HG03196 (cell line): ENCODE measurements at regions not wholly inside any gene's neighbourhood (a gene's known extent, or its start where the extent isn't known, plus 50 kb on each side); places are given as distances from the start of the nearest gene placed in this dataset.
"Not testable (repeated sequence)": the region's sequence is repeated elsewhere in the genome, so short reads cannot be mapped to it uniquely, and the experiment has no call there.

Experiments used
- ATAC-seq: cut with Tn5 transposase; IDR thresholded peaks from one replicate; pipeline ENCODE4 v1.9.1; 2021; ENCODE audit not compliant: unreplicated experiment

DNA sequence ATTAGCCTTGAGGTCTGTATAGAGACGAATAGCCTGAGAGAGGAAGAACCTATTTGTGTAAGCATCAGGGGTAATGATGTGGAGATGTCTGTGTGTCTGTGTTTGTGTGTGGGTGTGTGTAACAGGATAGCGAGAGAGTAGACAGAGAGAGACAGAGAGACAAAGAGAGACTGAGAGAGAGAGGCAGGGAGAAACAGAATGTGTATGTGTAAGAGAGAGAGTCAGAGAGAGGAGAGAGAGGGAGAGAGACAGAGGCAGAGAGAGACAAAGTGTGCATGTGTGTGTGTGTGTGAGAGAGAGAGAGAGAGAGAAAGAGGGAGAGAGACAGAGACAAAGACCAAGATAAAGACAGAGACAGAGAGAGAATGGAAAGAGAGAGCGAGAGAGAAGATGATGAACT is 396.1 kb downstream of the PAX1 start:
- no peak for ATAC-seq

DNA sequence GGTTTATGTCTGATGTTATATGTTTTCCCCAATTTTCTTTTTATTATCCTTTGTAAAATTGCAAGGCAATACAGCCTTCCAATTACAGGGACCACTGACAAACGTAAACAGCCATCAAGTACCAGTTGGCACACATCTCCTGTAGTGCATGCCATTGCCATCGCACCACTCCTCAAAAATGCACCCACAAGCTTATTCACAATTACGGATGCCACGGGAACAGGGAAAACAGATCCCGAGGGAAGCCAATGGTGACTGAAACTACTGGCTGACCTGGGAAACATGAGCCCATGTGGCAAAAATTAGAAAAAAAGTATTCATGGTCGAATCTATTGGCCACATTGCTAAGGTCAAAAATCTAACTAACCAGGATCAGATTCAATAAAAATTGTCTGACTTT is 395.2 kb downstream of the PAX1 start:
- no peak for ATAC-seq

- no peak for ATAC-seq
Observed at GRCh38 chr20:22099348-22099747, 393.9 kb downstream of the PAX1 start.

DNA sequence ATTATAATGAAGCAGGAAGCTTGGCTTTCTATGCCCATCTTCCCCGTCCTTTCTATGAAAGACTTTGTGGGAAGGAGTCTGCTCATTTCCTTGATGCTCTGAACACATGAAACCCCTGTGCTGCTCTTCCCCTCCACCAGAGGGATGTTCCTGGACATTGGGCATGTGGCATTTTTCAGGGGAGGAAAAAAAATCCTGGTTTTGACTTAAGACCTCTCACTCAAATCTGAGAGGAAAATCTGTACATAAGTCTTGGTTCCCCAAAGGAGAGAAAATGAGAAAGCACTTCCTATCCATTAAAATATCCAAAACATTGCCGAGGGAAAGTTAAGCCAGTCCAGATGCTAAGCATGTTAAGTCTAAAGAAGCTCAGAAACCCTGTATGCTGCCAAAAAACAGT is 393.0 kb downstream of the PAX1 start:
- ATAC-seq: no peak

GRCh38 chr20:22093122-22093521 is 387.7 kb downstream of the PAX1 start:
- no peak for ATAC-seq

DNA sequence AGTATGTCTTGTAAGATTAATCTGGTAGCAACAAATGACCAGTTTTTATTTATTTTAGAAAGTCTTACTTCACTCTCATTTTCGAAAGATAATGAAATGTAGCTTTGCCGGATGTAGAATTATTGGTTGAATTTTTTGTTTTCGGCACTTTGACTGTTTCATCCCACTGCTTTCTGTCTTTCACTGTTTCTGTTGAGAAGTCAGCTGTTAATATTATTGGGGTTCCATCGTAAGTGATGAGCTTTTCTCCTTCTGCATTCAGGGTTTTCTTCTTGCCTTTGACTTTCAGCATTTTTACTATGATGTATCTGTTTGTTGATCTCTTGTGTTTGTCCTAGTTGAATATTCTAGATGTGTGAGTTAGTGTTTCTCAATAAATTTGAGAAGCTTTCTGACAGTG is 383.4 kb downstream of the PAX1 start:
- ATAC-seq: no peak

DNA sequence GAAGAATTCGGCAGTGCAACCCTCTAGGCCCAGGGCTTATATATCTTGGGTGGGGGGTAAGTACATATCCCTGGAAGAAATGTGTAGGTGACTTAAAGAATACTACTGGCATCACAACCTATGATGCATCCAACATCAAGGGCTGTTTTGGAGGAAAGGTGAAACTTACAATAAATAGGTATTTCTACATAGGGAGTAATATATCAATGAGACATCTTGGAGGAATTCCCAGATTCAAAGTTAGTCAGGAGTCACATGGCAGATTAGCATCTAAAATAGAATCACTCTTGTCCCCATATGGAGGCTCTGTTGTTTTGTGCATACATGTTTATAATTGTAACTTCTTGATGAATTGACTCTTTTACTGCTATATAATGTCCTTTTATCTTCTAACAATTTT is 375.5 kb downstream of the PAX1 start:
- ATAC-seq: no peak

GRCh38 chr20:22074635-22075034 is 369.2 kb downstream of the PAX1 start:
- no peak for ATAC-seq

- no peak for ATAC-seq
Observed at GRCh38 chr20:22071841-22072240, 366.4 kb downstream of the PAX1 start.

DNA sequence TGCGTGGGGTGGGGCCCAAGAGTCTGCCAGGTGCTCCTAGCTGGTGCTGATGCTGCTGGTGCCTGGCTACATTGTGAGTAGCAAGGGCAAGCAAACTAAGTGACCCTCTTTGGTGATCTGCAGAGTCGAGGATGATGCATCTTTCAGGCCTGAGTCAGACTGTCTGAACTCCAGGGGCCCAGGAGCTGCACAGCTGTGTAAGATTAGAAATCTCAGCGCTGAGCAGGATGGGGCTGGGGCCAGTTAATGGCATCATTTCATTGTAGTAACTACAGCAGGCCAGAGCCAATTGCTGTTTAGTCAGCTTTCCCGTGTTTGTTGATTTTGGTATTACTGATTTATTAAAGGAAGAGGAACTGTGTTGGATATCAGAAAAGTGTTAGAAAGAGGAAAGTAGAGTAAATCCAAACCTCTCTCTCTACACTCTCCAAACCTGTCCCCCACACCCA is 365.2 kb downstream of the PAX1 start:
- ATAC-seq: no peak

DNA sequence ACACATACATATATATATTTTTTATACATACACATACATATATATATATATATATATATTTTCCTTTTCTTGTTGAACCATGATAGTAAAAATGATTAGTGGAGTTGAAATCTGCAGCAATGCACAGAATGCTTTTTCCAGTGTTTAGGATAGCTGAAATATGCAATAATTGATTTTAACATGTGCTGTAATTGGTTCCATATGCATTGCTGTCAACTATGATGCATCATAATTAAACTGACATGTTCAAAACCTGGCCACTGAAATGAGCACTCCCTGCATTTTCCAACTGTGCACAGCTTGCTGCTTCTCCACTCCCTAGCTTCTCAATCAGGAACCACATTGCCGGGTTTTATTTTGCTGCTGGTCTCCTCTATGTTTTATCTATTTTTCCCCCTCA is 358.3 kb downstream of the PAX1 start:
- ATAC-seq: no peak

GRCh38 chr20:22062874-22063273 is 357.4 kb downstream of the PAX1 start:
- ATAC-seq: no peak

GRCh38 chr20:22060610-22061009 is 355.1 kb downstream of the PAX1 start:
- no peak for ATAC-seq

DNA sequence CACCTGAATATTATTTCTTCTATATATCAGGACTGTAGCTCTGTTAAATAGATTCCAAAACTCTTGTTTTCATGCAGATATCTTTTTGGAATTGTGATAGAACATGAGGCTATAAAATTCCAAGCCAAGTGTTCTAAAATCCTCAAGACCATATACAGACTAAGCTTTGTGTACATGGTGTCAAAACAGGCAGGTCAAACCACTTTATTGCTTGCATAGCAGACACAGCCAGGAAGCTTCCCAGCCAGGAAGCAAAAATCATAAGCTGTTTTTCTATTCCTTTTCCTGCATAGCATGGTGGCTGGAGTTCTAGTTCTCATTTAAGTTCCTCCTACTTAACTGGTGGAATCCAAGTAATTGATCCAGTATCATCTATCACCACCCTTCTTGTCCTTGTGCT is 353.3 kb downstream of the PAX1 start:
- ATAC-seq: no peak

GRCh38 chr20:22055981-22056380 is 350.5 kb downstream of the PAX1 start:
- no peak for ATAC-seq

- ATAC-seq: no peak
Observed at GRCh38 chr20:22052025-22052650, 346.7 kb downstream of the PAX1 start.

GRCh38 chr20:22045956-22046507 is 340.6 kb downstream of the PAX1 start:
- not testable (repeated sequence) for ATAC-seq

DNA sequence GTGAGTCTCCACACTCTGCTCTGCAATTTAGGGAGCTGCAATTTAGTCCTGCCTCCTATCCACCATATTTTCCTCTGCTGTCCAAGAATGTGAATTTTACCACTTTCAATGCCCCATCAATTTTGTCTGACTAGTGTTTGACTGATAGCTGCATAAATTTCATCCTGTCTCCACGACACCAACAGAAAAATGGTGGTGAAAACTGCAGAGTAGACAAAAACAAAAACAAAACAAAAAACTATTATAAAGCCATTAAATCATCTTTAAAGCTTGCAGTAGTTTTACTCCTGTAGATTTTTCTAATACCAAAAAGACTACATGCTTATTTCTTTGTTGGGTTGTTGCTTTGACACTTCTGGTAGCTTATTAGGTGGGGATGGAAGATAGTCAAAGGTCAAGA is 322.0 kb downstream of the PAX1 start:
- no peak for ATAC-seq

GRCh38 chr20:22020201-22020600 is 314.7 kb downstream of the PAX1 start:
- no peak for ATAC-seq

DNA sequence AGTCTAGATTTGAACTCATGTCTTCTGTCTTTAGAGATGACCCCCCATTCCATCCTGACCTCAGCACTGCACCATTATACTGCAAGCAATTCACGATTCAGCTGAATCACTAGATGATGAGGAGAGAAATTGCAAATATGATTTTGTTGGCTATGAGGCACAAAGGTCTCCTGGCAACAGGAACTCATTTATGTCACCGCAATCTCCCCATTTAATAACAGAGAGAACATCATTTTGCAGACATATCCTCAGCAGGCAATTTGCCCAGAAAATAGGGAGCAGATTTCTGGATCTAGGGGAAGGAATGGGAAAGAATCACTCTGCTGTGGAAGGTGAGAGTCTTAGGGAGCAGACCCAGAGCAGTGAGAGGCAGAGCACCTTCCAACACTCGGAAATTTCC is 303.0 kb downstream of the PAX1 start:
- ATAC-seq: no peak

DNA sequence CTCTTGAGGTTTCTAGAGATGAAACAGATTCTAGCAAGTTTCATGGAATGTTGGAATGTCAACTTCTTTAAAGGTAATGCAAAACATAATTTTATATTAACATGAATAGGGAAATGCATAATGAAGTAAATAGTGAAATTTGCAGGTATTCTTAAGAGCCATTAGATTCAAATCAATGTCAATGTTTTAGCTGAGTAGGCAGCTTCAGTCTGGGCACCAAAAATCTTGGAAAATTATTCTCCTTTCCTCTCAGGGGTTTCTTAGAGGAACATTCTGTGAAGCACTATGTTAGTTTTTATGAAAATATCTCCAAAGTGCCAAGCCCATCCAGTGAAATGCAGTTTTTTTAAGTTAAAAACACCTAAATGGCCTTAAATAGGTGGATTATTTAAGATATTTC is 300.8 kb downstream of the PAX1 start:
- no peak for ATAC-seq

GRCh38 chr20:22005535-22005934 is 300.1 kb downstream of the PAX1 start:
- ATAC-seq: no peak

GRCh38 chr20:22004946-22005345 is 299.5 kb downstream of the PAX1 start:
- no peak for ATAC-seq
